ENCODE measurements at regions not wholly inside any gene's neighbourhood (a gene's known extent, or its start where the extent isn't known, plus 50 kb on each side); places are given as distances from the start of the nearest gene placed in this dataset.

DNA sequence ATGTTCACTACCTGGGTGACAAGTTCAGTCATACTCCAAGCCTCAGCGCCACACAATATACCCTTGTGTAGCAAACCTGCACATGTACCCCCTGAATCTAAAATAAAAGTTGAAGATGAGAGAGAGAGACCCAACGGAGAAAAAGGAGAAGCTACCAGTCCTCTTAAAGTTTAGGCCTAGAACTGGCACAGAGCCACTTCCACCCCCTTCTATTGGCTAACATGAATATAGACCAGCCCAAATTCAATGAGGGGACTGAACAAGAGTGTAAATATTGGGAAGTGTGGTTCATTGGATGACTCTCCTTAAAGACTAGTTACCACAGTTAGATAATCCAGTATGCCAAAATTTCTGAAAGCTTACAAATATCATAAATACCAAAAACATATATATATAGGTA lies 139.9 kb upstream of the ATP1B1 start:
- TF ChIP-seq POLR2AphosphoS5 (IDR thresholded peaks at IDR 0.05; ENCODE audit: insufficient read depth in 1 of 2, low read depth in 1 of 2) (no peak), POLR2A (IDR thresholded peaks at IDR 0.05) (no peak)
- TF ChIP-seq, protein P1, sequence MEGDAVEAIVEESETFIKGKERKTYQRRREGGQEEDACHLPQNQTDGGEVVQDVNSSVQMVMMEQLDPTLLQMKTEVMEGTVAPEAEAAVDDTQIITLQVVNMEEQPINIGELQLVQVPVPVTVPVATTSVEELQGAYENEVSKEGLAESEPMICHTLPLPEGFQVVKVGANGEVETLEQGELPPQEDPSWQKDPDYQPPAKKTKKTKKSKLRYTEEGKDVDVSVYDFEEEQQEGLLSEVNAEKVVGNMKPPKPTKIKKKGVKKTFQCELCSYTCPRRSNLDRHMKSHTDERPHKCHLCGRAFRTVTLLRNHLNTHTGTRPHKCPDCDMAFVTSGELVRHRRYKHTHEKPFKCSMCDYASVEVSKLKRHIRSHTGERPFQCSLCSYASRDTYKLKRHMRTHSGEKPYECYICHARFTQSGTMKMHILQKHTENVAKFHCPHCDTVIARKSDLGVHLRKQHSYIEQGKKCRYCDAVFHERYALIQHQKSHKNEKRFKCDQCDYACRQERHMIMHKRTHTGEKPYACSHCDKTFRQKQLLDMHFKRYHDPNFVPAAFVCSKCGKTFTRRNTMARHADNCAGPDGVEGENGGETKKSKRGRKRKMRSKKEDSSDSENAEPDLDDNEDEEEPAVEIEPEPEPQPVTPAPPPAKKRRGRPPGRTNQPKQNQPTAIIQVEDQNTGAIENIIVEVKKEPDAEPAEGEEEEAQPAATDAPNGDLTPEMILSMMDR (IDR thresholded peaks at IDR 0.05) = no peak
- Histone ChIP-seq H3K36me3 (no peaks in the 10 kb centered on the region), H3K9me3 (no peaks in the 10 kb centered on the region), H3K4me3 (no peak overlapping the region), H3K27me3 (no peaks in the 10 kb centered on the region), H3K4me1 (no peaks in the 10 kb centered on the region), H3K27ac (no peak overlapping the region)
- intact Hi-C loops (cut with DNase I) = no loop called here
- no peak for DNase-seq (ENCODE audit: extremely low spot score in 2 of 2)

DNA sequence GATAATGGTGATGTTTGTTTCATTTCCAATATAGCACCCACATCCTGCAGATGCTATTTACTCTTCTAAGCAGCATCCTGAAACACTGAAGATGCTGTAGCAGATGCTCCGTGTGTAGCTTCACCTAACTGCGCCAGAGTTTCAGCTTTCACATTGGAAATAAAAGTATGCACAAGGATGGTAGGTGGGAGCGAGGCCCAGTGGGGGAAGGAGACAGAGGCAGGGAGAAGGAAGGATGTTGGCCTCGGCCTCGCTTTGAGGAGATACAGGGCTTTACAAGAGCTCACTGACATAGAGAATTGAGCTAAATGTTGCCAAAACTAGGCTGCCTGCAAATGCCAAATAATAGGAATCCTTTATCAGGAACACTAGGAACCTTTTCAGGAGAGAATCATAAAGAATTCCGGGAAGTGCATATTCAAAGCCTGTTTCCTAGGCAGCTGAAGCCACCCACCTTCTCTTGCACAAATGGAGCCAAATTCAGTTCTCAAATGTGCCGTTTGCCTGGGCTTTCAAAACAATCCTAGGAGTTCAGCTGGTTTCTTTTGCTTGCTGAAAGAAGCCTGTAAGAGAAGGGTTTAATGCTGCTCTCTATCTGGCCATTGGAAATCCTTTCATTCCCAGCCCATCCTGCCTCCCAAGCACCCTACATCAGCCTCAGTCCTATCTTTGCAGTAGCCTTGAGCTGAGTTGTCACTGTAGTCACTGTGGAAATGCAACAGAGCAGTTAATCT lies 135.4 kb upstream of the ATP1B1 start:
- no peak for DNase-seq (ENCODE audit: extremely low spot score in 2 of 2)
- intact Hi-C loops (cut with DNase I) = no loop called here

DNA sequence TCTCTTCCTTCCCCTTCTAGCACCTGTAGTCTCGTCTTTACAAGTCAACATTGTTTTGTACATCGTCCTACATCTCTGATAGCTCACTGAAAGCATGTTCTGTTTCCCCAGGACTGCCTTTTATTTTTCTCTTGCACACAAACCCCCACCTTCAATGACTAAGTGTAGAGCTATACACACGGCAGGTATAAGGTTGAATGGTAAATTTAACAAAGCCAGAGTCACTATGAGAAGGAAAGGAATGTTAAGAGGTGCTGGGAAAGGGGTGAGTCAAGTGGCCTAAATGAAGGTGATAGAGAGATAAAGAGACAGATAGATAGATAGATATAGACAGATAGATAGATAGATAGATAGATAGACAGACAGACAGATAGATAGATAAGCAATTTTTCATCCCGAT lies 134.3 kb upstream of the ATP1B1 start:
- intact Hi-C loops (cut with DNase I) = no loop called here
- H3K9me3 ChIP-seq = no peaks in the 10 kb centered on the region
- no peak for TF ChIP-seq POLR2A (IDR thresholded peaks at IDR 0.05)
- TF ChIP-seq, protein P1 (IDR thresholded peaks at IDR 0.05) = no peak
- no peak for TF ChIP-seq POLR2AphosphoS5 (IDR thresholded peaks at IDR 0.05; ENCODE audit: insufficient read depth in 1 of 2, low read depth in 1 of 2)
- H3K4me3 ChIP-seq = no peak overlapping the region
- H3K4me1 ChIP-seq = no peaks in the 10 kb centered on the region
- H3K27me3 ChIP-seq = no peaks in the 10 kb centered on the region
- H3K36me3 ChIP-seq = no peaks in the 10 kb centered on the region
- DNase-seq (ENCODE audit: extremely low spot score in 2 of 2) = no peak
- H3K27ac ChIP-seq = no peak overlapping the region

More for the DNA sequence above, 135.4 kb upstream of the ATP1B1 start:
- TF ChIP-seq POLR2A (IDR thresholded peaks at IDR 0.05) (no peak), POLR2AphosphoS5 (IDR thresholded peaks at IDR 0.05; ENCODE audit: insufficient read depth in 1 of 2, low read depth in 1 of 2) (no peak)
- TF ChIP-seq, protein P1 (IDR thresholded peaks at IDR 0.05) = no peak
- H3K9me3 ChIP-seq = no peaks in the 10 kb centered on the region
- H3K27me3 ChIP-seq = no peaks in the 10 kb centered on the region
- no peak overlapping the region for H3K4me3 ChIP-seq
- no peaks in the 10 kb centered on the region for H3K36me3 ChIP-seq
- no peak overlapping the region for H3K27ac ChIP-seq
- no peaks in the 10 kb centered on the region for H3K4me1 ChIP-seq

DNA sequence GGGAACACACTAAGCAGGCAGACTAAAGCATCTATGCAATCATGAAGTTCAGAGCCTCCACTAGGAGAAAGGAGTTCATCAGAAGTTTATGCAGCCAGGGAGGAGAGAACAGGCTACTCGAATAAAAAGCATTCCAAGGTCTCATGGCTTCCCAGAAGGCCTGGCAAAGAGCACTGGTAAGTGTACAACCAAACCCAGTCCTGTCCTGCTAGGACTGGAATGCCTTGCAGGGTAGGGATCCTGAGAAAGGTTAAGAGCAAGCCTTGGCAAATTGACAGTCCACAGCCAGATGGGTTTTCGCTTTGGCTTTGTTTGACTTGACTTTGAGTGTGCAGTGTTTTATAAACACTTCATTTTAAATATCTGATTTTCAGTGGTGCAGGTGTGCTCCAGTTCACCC lies 133.6 kb upstream of the ATP1B1 start:
- no peak overlapping the region for H3K27ac ChIP-seq
- H3K9me3 ChIP-seq = no peaks in the 10 kb centered on the region
- no peaks in the 10 kb centered on the region for H3K36me3 ChIP-seq
- intact Hi-C loops (cut with DNase I) = no loop called here
- TF ChIP-seq, protein P1 (IDR thresholded peaks at IDR 0.05) = no peak
- TF ChIP-seq POLR2A (IDR thresholded peaks at IDR 0.05) (no peak), POLR2AphosphoS5 (IDR thresholded peaks at IDR 0.05; ENCODE audit: insufficient read depth in 1 of 2, low read depth in 1 of 2) (no peak)
- H3K4me3 ChIP-seq = no peak overlapping the region
- no peak for DNase-seq (ENCODE audit: extremely low spot score in 2 of 2)
- H3K4me1 ChIP-seq = no peaks in the 10 kb centered on the region
- H3K27me3 ChIP-seq = no peaks in the 10 kb centered on the region

DNA sequence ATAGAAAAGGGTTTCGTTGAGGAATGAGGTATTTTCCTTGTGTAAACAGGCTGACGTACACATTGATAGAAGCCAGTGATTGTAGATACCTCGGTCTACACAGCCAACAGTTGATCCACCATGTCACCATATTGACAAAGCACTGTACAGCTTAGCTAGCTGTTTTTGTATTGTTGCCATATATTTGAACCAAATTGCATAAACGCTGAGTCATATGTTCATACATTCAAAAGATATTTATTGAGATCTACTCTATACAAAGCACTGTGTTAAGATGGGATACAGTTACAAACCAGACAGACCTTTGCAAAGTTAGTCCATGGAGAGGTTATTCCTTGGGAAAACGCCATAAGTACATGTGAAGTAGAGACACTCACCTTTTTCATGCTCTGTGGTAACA lies 132.4 kb upstream of the ATP1B1 start:
- H3K9me3 ChIP-seq = no peaks in the 10 kb centered on the region
- H3K27ac ChIP-seq = no peak overlapping the region
- no peaks in the 10 kb centered on the region for H3K27me3 ChIP-seq
- no peaks in the 10 kb centered on the region for H3K36me3 ChIP-seq
- TF ChIP-seq POLR2AphosphoS5 (IDR thresholded peaks at IDR 0.05; ENCODE audit: insufficient read depth in 1 of 2, low read depth in 1 of 2) (no peak), POLR2A (IDR thresholded peaks at IDR 0.05) (no peak)
- TF ChIP-seq, protein P1 (IDR thresholded peaks at IDR 0.05) = no peak
- H3K4me3 ChIP-seq = no peak overlapping the region
- intact Hi-C loops (cut with DNase I) = no loop called here
- DNase-seq (ENCODE audit: extremely low spot score in 2 of 2) = no peak
- no peaks in the 10 kb centered on the region for H3K4me1 ChIP-seq
